Esophagus muscularis mucosa (tissue), 4 donors: ENCODE measurements at regions not wholly inside any gene's neighbourhood (a gene's known extent, or its start where the extent isn't known, plus 50 kb on each side); places are given as distances from the start of the nearest gene placed in this dataset.

Source experiments
- CTCF ChIP-seq, 3 experiments: fragments of 200-600 bp in 2 of 3; fragments of 450-650 bp in 1 of 3; sonication (generic) in 2 of 3; IDR thresholded peaks; one replicate each; pipeline ENCODE4 v1.5.1; 2017 to 2019; ENCODE audit warnings: antibody characterized with exemption in 3 of 3, mild to moderate bottlenecking in 2 of 3, moderate library complexity in 1 of 3
- EP300 ChIP-seq: sonication (generic); formaldehyde crosslinking; IDR thresholded peaks from one replicate; pipeline ENCODE4 v1.6.1; 2017; ENCODE audit warnings: antibody characterized with exemption
- POLR2A ChIP-seq: fragments of 450-650 bp; IDR thresholded peaks from one replicate; pipeline ENCODE4 v1.6.1; 2017; ENCODE audit warnings: antibody characterized with exemption, moderate library complexity, mild to moderate bottlenecking, low read depth
- POLR2AphosphoS5 ChIP-seq, 2 donors: sonication (generic); formaldehyde crosslinking; IDR thresholded peaks; one replicate each; pipeline ENCODE4 v1.6.1; 2017; ENCODE audit warnings: antibody characterized with exemption in 2 of 2

- TF ChIP-seq POLR2A (no peak), POLR2AphosphoS5 (IDR thresholded peaks at IDR 0.05) (no peak), CTCF (IDR thresholded peaks at IDR 0.05) (no peak), EP300 (no peak)
These were observed 194.3 kb downstream of the PTEN start for GRCh38 chr10:88057720-88058119.
